IPS-20b (cell line): ENCODE measurements at regions not wholly inside any gene's neighbourhood (a gene's known extent, or its start where the extent isn't known, plus 50 kb on each side); places are given as distances from the start of the nearest gene placed in this dataset.
"Not testable (repeated sequence)": the region's sequence is repeated elsewhere in the genome, so short reads cannot be mapped to it uniquely, and the experiment has no call there.

Experiments used
- H3K27ac ChIP-seq: one replicate; pipeline ENCODE4 v1.5.1; 2013; ENCODE audit warnings: low read length
- H3K27me3 ChIP-seq: 2 replicates; pipeline ENCODE4 v1.6.1; 2013; ENCODE audit warnings: mild to moderate bottlenecking, low read length, inconsistent platforms; ENCODE audit not compliant: insufficient read depth
- H3K36me3 ChIP-seq: 2 replicates; pipeline ENCODE4 v1.6.1; 2013; ENCODE audit warnings: low read depth, mild to moderate bottlenecking, inconsistent platforms, low read length, moderate library complexity; ENCODE audit not compliant: insufficient read depth
- H3K4me1 ChIP-seq: 2 replicates; pipeline ENCODE4 v1.6.1; 2013; ENCODE audit warnings: mild to moderate bottlenecking, control low read depth, inconsistent platforms, low read length, moderate library complexity; ENCODE audit not compliant: insufficient read depth
- H3K4me3 ChIP-seq: 2 replicates; pipeline ENCODE4 v1.5.1; 2013; ENCODE audit warnings: mild to moderate bottlenecking, low read length, inconsistent platforms
- H3K9ac ChIP-seq: 2 replicates; pipeline ENCODE4 v1.6.1; 2013; ENCODE audit warnings: low read depth, mild to moderate bottlenecking, inconsistent platforms, low read length, moderate library complexity
- H3K9me3 ChIP-seq: 2 replicates; pipeline ENCODE4 v1.6.1; 2013; ENCODE audit warnings: mild to moderate bottlenecking, low read depth, low read length, inconsistent platforms; ENCODE audit not compliant: insufficient read depth

DNA sequence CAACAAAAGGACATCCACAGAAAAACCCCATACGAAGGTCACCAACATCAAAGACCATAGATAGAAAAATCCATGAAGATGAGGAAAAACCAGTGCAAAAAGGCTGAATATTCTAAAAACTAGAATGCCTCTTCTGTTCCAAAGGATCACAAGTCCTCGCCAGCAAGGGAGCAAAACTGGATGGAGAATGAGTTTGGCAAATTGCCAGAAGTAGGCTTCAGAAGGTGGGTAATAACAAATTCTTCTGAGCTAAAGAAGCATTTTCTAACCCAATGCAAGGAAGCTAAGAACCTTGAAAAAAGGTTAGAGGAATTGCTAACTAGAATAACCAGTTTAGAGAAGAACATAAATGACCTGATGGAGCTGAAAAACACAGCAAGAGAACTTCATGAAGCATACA is 753.3 kb downstream of the KHDRBS2 start:
- not testable (repeated sequence) for H3K4me3 ChIP-seq, H3K27ac ChIP-seq, H3K27me3 ChIP-seq, H3K4me1 ChIP-seq, H3K36me3 ChIP-seq, H3K9ac ChIP-seq
- H3K9me3 ChIP-seq, result peaks cover 10% of the 10 kb centered on the region
